NCI-H748 (cell line): ENCODE measurements at regions not wholly inside any gene's neighbourhood (a gene's known extent, or its start where the extent isn't known, plus 50 kb on each side); places are given as distances from the start of the nearest gene placed in this dataset.
A peak's percentile ranks its signal among the peaks of the same experiment; 100 is the strongest.
"Not testable (repeated sequence)": the region's sequence is repeated elsewhere in the genome, so short reads cannot be mapped to it uniquely, and the experiment has no call there.

Experiments used
- DNase-seq: peaks from one replicate; lab custom pipeline; 2025; ENCODE audit not compliant: unreplicated experiment; lab: John Stamatoyannopoulos, UW

- DNase-seq: no peak
Observed at GRCh38 chr2:192971981-192972380, 777.2 kb upstream of the TMEFF2 start.

GRCh38 chr2:192969055-192969454 is 774.3 kb upstream of the TMEFF2 start:
- no peak for DNase-seq

GRCh38 chr2:192960945-192961344 is 766.2 kb upstream of the TMEFF2 start:
- no peak for DNase-seq

GRCh38 chr2:192958615-192959014 is 763.9 kb upstream of the TMEFF2 start:
- DNase-seq: not testable (repeated sequence)

- no peak for DNase-seq
Observed at GRCh38 chr2:192957425-192957824, 762.7 kb upstream of the TMEFF2 start.

- DNase-seq: no peak
Observed at GRCh38 chr2:192953116-192953515, 758.4 kb upstream of the TMEFF2 start.

- no peak for DNase-seq
Observed at GRCh38 chr2:192952245-192952644, 757.5 kb upstream of the TMEFF2 start.

GRCh38 chr2:192948316-192948715 is 753.6 kb upstream of the TMEFF2 start:
- no peak for DNase-seq

GRCh38 chr2:192947352-192947751 is 752.6 kb upstream of the TMEFF2 start:
- DNase-seq: no peak

- peak; percentile 35 for DNase-seq
Observed at GRCh38 chr2:192940767-192941166, 746.0 kb upstream of the TMEFF2 start.

GRCh38 chr2:192932376-192932775 is 737.6 kb upstream of the TMEFF2 start:
- DNase-seq: no peak

GRCh38 chr2:192921631-192922030 is 726.9 kb upstream of the TMEFF2 start:
- not testable (repeated sequence) for DNase-seq

GRCh38 chr2:192901446-192901845 is 706.7 kb upstream of the TMEFF2 start:
- DNase-seq: no peak

- no peak for DNase-seq
Observed at GRCh38 chr2:192899466-192899865, 704.7 kb upstream of the TMEFF2 start.

GRCh38 chr2:192893976-192894375 is 699.2 kb upstream of the TMEFF2 start:
- DNase-seq: not testable (repeated sequence)

- no peak for DNase-seq
Observed at GRCh38 chr2:192888109-192888508, 693.4 kb upstream of the TMEFF2 start.

GRCh38 chr2:192887337-192887736 is 692.6 kb upstream of the TMEFF2 start:
- DNase-seq: peak; percentile 44

GRCh38 chr2:192886636-192887035 is 691.9 kb upstream of the TMEFF2 start:
- DNase-seq: peak; percentile 68

GRCh38 chr2:192885569-192886160 is 690.9 kb upstream of the TMEFF2 start:
- DNase-seq: peak; percentile 91

GRCh38 chr2:192877159-192877558 is 682.4 kb upstream of the TMEFF2 start:
- no peak for DNase-seq

GRCh38 chr2:192876698-192877097 is 682.0 kb upstream of the TMEFF2 start:
- DNase-seq: no peak

- DNase-seq: no peak
Observed at GRCh38 chr2:192854706-192855105, 660.0 kb upstream of the TMEFF2 start.

- no peak for DNase-seq
Observed at GRCh38 chr2:192854031-192854430, 659.3 kb upstream of the TMEFF2 start.
